Omental fat pad (tissue), 3 donors: ENCODE measurements at regions not wholly inside any gene's neighbourhood (a gene's known extent, or its start where the extent isn't known, plus 50 kb on each side); places are given as distances from the start of the nearest gene placed in this dataset.

Experiments used
- ATAC-seq: fragments of 150-250 bp; one replicate; pipeline ENCODE4 v1.9.1; 2016; ENCODE audit warnings: mild to moderate bottlenecking, moderate library complexity; ENCODE audit not compliant: low FRiP score
- DNase-seq: peaks from one replicate; pipeline ENCODE4 v3.0.0-alpha.2; 2019; ENCODE audit warnings: low spot score
- CTCF ChIP-seq, 3 donors: fragments of 450-650 bp; IDR thresholded peaks; one replicate each; pipeline ENCODE4 v1.5.1; 2016 to 2017; ENCODE audit warnings: antibody characterized with exemption in 3 of 3, mild to moderate bottlenecking in 3 of 3, moderate library complexity in 2 of 3

GRCh38 chr2:200736646-200737274 lies 75.0 kb upstream of the BZW1 start:
- peak; percentile 68 for ATAC-seq
- no peak for DNase-seq
- TF ChIP-seq CTCF (IDR thresholded peaks at IDR 0.05): no peak

GRCh38 chr2:200737585-200737984 lies 74.1 kb upstream of the BZW1 start:
- ATAC-seq (no peak), DNase-seq (no peak)
- no peak for TF ChIP-seq CTCF (IDR thresholded peaks at IDR 0.05)

GRCh38 chr2:200738590-200738989 lies 73.1 kb upstream of the BZW1 start:
- TF ChIP-seq CTCF (IDR thresholded peaks at IDR 0.05): no peak
- no peak for DNase-seq
- ATAC-seq: no peak

GRCh38 chr2:200740907-200741306 lies 70.8 kb upstream of the BZW1 start:
- ATAC-seq: no peak
- no peak for DNase-seq
- no peak for TF ChIP-seq CTCF (IDR thresholded peaks at IDR 0.05)

- no peak for TF ChIP-seq CTCF (IDR thresholded peaks at IDR 0.05)
- ATAC-seq (peak; percentile 3), DNase-seq (no peak)
These were observed 70.1 kb upstream of the BZW1 start for GRCh38 chr2:200741468-200742202.

GRCh38 chr2:200742426-200742825 lies 69.3 kb upstream of the BZW1 start:
- TF ChIP-seq CTCF (IDR thresholded peaks at IDR 0.05): no peak
- ATAC-seq: peak; percentile 70
- no peak for DNase-seq
